Esophagus squamous epithelium (tissue), 4 donors: ENCODE measurements at regions not wholly inside any gene's neighbourhood (a gene's known extent, or its start where the extent isn't known, plus 50 kb on each side); places are given as distances from the start of the nearest gene placed in this dataset.

Source experiments
- POLR2A ChIP-seq, 4 donors: fragments of 450-650 bp; IDR thresholded peaks; one replicate each; pipeline ENCODE4 v1.6.1; 2017; ENCODE audit warnings: antibody characterized with exemption in 4 of 4, mild to moderate bottlenecking in 4 of 4, moderate library complexity in 3 of 4
- TF ChIP-seq, protein P1 (sequence below), 6 experiments: fragments of 450-650 bp in 4 of 6; fragments of 200-600 bp in 2 of 6; sonication (generic) in 2 of 6; IDR thresholded peaks; one replicate each; pipeline ENCODE4 v1.5.1; 2016 to 2019; ENCODE audit warnings: antibody characterized with exemption in 6 of 6, mild to moderate bottlenecking in 4 of 6, moderate library complexity in 4 of 6

- TF ChIP-seq, protein P1, sequence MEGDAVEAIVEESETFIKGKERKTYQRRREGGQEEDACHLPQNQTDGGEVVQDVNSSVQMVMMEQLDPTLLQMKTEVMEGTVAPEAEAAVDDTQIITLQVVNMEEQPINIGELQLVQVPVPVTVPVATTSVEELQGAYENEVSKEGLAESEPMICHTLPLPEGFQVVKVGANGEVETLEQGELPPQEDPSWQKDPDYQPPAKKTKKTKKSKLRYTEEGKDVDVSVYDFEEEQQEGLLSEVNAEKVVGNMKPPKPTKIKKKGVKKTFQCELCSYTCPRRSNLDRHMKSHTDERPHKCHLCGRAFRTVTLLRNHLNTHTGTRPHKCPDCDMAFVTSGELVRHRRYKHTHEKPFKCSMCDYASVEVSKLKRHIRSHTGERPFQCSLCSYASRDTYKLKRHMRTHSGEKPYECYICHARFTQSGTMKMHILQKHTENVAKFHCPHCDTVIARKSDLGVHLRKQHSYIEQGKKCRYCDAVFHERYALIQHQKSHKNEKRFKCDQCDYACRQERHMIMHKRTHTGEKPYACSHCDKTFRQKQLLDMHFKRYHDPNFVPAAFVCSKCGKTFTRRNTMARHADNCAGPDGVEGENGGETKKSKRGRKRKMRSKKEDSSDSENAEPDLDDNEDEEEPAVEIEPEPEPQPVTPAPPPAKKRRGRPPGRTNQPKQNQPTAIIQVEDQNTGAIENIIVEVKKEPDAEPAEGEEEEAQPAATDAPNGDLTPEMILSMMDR (IDR thresholded peaks at IDR 0.05): no peak
- no peak for TF ChIP-seq POLR2A (IDR thresholded peaks at IDR 0.05)
Observed at GRCh38 chr15:70208332-70208731, 110.6 kb upstream of the TLE3 start.
